H1 (cell line): ENCODE measurements at regions not wholly inside any gene's neighbourhood (a gene's known extent, or its start where the extent isn't known, plus 50 kb on each side); places are given as distances from the start of the nearest gene placed in this dataset.

Source experiments
- ATF2 ChIP-seq: IDR thresholded peaks from 2 replicates; pipeline ENCODE4 v1.6.1; 2012; ENCODE audit warnings: low read length, inconsistent platforms
- BCL11A ChIP-seq, 2 experiments: IDR thresholded peaks; one replicate each; pipeline ENCODE4 v1.6.1; 2011; ENCODE audit warnings: low read depth in 2 of 2, low read length in 2 of 2, mild to moderate bottlenecking in 2 of 2
- CEBPB ChIP-seq: IDR thresholded peaks from 2 replicates; pipeline ENCODE4 v1.6.1; 2012; ENCODE audit warnings: low read depth, low read length
- EGR1 ChIP-seq: IDR thresholded peaks from 2 replicates; pipeline ENCODE4 v1.6.1; 2011; ENCODE audit warnings: low read depth, low read length, borderline replicate concordance
- EP300 ChIP-seq, 2 experiments: IDR thresholded peaks; 1 replicate in 1 of 2; 2 replicates in 1 of 2; pipeline ENCODE4 v1.6.1; 2011 to 2012; ENCODE audit warnings: low read depth in 2 of 2, low read length in 2 of 2, mild to moderate bottlenecking in 2 of 2, borderline replicate concordance in 1 of 2, inconsistent platforms in 1 of 2, moderate library complexity in 1 of 2
- GTF2F1 ChIP-seq: IDR thresholded peaks from 2 replicates; pipeline ENCODE4 v1.6.1; 2012; ENCODE audit warnings: low read depth, low read length, improper control_type of control experiment, borderline replicate concordance
- TBP ChIP-seq: IDR thresholded peaks from 2 replicates; pipeline ENCODE4 v1.6.1; 2011; ENCODE audit warnings: low read depth, low read length, improper control_type of control experiment
- TF ChIP-seq, protein P1 (sequence below): fragments of 300-600 bp; sonication (generic); IDR thresholded peaks from 2 replicates; pipeline ENCODE4 v1.7.1; 2012; ENCODE audit warnings: low read length, moderate library complexity, mild to moderate bottlenecking, inconsistent platforms; ENCODE audit not compliant: insufficient replicate concordance

DNA sequence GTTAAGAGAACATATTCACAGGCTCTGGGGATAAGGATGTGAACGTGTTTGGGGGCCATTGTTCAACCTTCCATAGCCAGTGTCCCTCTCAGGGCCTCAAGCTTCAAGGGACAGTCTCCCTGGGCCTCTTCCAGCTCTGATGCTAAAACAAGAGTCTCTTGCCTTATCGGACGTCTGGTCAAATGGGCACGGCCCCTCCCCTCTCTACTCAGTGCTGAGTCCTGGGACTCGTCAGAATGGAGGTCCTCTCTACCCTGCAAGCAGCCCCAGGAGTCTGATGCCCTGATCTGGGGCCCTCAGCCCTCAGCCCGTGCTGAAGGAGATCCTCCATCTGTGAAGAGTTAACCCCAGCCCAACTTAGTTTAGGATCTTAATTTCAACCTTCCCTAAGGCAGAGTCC lies 198.2 kb downstream of the ZFP36L2 start (continued):
- TF ChIP-seq, protein P1, sequence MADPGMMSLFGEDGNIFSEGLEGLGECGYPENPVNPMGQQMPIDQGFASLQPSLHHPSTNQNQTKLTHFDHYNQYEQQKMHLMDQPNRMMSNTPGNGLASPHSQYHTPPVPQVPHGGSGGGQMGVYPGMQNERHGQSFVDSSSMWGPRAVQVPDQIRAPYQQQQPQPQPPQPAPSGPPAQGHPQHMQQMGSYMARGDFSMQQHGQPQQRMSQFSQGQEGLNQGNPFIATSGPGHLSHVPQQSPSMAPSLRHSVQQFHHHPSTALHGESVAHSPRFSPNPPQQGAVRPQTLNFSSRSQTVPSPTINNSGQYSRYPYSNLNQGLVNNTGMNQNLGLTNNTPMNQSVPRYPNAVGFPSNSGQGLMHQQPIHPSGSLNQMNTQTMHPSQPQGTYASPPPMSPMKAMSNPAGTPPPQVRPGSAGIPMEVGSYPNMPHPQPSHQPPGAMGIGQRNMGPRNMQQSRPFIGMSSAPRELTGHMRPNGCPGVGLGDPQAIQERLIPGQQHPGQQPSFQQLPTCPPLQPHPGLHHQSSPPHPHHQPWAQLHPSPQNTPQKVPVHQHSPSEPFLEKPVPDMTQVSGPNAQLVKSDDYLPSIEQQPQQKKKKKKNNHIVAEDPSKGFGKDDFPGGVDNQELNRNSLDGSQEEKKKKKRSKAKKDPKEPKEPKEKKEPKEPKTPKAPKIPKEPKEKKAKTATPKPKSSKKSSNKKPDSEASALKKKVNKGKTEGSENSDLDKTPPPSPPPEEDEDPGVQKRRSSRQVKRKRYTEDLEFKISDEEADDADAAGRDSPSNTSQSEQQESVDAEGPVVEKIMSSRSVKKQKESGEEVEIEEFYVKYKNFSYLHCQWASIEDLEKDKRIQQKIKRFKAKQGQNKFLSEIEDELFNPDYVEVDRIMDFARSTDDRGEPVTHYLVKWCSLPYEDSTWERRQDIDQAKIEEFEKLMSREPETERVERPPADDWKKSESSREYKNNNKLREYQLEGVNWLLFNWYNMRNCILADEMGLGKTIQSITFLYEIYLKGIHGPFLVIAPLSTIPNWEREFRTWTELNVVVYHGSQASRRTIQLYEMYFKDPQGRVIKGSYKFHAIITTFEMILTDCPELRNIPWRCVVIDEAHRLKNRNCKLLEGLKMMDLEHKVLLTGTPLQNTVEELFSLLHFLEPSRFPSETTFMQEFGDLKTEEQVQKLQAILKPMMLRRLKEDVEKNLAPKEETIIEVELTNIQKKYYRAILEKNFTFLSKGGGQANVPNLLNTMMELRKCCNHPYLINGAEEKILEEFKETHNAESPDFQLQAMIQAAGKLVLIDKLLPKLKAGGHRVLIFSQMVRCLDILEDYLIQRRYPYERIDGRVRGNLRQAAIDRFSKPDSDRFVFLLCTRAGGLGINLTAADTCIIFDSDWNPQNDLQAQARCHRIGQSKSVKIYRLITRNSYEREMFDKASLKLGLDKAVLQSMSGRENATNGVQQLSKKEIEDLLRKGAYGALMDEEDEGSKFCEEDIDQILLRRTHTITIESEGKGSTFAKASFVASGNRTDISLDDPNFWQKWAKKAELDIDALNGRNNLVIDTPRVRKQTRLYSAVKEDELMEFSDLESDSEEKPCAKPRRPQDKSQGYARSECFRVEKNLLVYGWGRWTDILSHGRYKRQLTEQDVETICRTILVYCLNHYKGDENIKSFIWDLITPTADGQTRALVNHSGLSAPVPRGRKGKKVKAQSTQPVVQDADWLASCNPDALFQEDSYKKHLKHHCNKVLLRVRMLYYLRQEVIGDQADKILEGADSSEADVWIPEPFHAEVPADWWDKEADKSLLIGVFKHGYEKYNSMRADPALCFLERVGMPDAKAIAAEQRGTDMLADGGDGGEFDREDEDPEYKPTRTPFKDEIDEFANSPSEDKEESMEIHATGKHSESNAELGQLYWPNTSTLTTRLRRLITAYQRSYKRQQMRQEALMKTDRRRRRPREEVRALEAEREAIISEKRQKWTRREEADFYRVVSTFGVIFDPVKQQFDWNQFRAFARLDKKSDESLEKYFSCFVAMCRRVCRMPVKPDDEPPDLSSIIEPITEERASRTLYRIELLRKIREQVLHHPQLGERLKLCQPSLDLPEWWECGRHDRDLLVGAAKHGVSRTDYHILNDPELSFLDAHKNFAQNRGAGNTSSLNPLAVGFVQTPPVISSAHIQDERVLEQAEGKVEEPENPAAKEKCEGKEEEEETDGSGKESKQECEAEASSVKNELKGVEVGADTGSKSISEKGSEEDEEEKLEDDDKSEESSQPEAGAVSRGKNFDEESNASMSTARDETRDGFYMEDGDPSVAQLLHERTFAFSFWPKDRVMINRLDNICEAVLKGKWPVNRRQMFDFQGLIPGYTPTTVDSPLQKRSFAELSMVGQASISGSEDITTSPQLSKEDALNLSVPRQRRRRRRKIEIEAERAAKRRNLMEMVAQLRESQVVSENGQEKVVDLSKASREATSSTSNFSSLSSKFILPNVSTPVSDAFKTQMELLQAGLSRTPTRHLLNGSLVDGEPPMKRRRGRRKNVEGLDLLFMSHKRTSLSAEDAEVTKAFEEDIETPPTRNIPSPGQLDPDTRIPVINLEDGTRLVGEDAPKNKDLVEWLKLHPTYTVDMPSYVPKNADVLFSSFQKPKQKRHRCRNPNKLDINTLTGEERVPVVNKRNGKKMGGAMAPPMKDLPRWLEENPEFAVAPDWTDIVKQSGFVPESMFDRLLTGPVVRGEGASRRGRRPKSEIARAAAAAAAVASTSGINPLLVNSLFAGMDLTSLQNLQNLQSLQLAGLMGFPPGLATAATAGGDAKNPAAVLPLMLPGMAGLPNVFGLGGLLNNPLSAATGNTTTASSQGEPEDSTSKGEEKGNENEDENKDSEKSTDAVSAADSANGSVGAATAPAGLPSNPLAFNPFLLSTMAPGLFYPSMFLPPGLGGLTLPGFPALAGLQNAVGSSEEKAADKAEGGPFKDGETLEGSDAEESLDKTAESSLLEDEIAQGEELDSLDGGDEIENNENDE, result no peak
- TF ChIP-seq ATF2 (no peak), CEBPB (no peak), GTF2F1 (no peak), BCL11A (IDR thresholded peaks at IDR 0.05; ENCODE audit: low read depth in 2 of 2, low read length in 2 of 2) (no peak), EGR1 (no peak), TBP (no peak), EP300 (IDR thresholded peaks at IDR 0.05; ENCODE audit: borderline replicate concordance in 1 of 2, low read depth in 2 of 2, low read length in 2 of 2) (no peak)
